ENCODE measurements at regions not wholly inside any gene's neighbourhood (a gene's known extent, or its start where the extent isn't known, plus 50 kb on each side); places are given as distances from the start of the nearest gene placed in this dataset.

GRCh38 chr17:22490399-22490798 is 798.1 kb downstream of the KCNJ18 start:
- Histone ChIP-seq H4K20me1 (replicated peaks; ENCODE audit: control insufficient read depth, extremely low read depth, insufficient read depth, low read length) (no peaks in the 10 kb centered on the region), H2AFZ (ENCODE audit: low read depth, low read length) (no peak overlapping the region), H3K9ac (replicated peaks; ENCODE audit: extremely low read depth, insufficient read depth, low read length) (no peak overlapping the region), H3K36me3 (ENCODE audit: control insufficient read depth in 2 of 2, extremely low read depth in 1 of 2, insufficient read depth in 2 of 2, low read length in 2 of 2) (no peaks in the 10 kb centered on the region), H3K4me3 (replicated peaks in 1 of 3; ENCODE audit: insufficient read depth in 1 of 3, low read depth in 1 of 3, low read length in 3 of 3) (no peak overlapping the region), H3K27ac (ENCODE audit: insufficient read depth, low read depth, low read length) (no peak overlapping the region), H3K4me1 (ENCODE audit: control insufficient read depth, extremely low read depth, insufficient read depth, low read length) (no peaks in the 10 kb centered on the region), H3K4me2 (ENCODE audit: insufficient read depth, low read length) (no peak overlapping the region), H3K9me1 (replicated peaks; ENCODE audit: control insufficient read depth, extremely low read depth, insufficient read depth, low read length) (no peaks in the 10 kb centered on the region), H3K27me3 (ENCODE audit: control insufficient read depth in 2 of 2, insufficient read depth in 2 of 2, low read length in 2 of 2) (no peaks in the 10 kb centered on the region), H3K79me2 (ENCODE audit: control insufficient read depth, insufficient read depth, low read length) (no peaks in the 10 kb centered on the region), H3K9me3 (replicated peaks; ENCODE audit: control insufficient read depth, insufficient read depth, low read length) (peaks cover 4% of the 10 kb centered on the region)
- CTCF ChIA-PET: no interaction called here
- no peak for TF ChIP-seq JUN (IDR thresholded peaks at IDR 0.05; ENCODE audit: borderline replicate concordance, insufficient read depth, insufficient read length, low read depth)
- TF ChIP-seq POLR2A (IDR thresholded peaks at IDR 0.05; ENCODE audit: low read depth, low read length): no peak
- TF ChIP-seq FOS (IDR thresholded peaks at IDR 0.05; ENCODE audit: borderline replicate concordance, insufficient read depth, low read length): no peak
- no peak for TF ChIP-seq MYC (IDR thresholded peaks at IDR 0.05; ENCODE audit: low read depth, low read length)
- no peak for TF ChIP-seq CTCF (IDR thresholded peaks at IDR 0.05; ENCODE audit: extremely low read depth in 1 of 2, insufficient read depth in 1 of 2, low read depth in 1 of 2, low read length in 2 of 2)
- TF ChIP-seq POLR2AphosphoS5 (IDR thresholded peaks at IDR 0.05; ENCODE audit: insufficient read depth, low read depth, low read length): no peak
- no peak for TF ChIP-seq GATA2 (IDR thresholded peaks at IDR 0.05; ENCODE audit: insufficient read depth, insufficient read length, low read depth, low read length)
- TF ChIP-seq MAX (IDR thresholded peaks at IDR 0.05; ENCODE audit: insufficient read depth, insufficient read length): no peak
- TF ChIP-seq EZH2 (IDR thresholded peaks at IDR 0.05; ENCODE audit: borderline replicate concordance, low read depth, low read length, severe bottlenecking): no peak
- intact Hi-C loops (cut with micrococcal nuclease): no loop called here
- no TSS peak for BruUV-seq (replicated peaks)
- POLR2A ChIA-PET: no interaction called here
- FAIRE-seq (no peak), DNase-seq (ENCODE audit: low read depth, low spot score) (no peak)
- dilution Hi-C loops (cut with MboI; ENCODE audit: extremely low pct_ligation_motif_present, low sequenced_read_pairs): no loop called here
